SK-N-SH (cell line): ENCODE measurements at regions not wholly inside any gene's neighbourhood (a gene's known extent, or its start where the extent isn't known, plus 50 kb on each side); places are given as distances from the start of the nearest gene placed in this dataset.
"Not testable (repeated sequence)": the region's sequence is repeated elsewhere in the genome, so short reads cannot be mapped to it uniquely, and the experiment has no call there.

Experiments
- ELF1 ChIP-seq: IDR thresholded peaks from 2 replicates; pipeline ENCODE4 v1.4.0; 2012
- SIN3A ChIP-seq: IDR thresholded peaks from 2 replicates; pipeline ENCODE4 v1.6.1; 2012; ENCODE audit warnings: low read depth, mild to moderate bottlenecking, low read length, moderate library complexity, borderline replicate concordance
- TCF12 ChIP-seq: IDR thresholded peaks from 2 replicates; pipeline ENCODE4 v1.4.0; 2012
- TF ChIP-seq, protein P1 (sequence below): IDR thresholded peaks from 2 replicates; pipeline ENCODE4 v1.6.1; 2012; ENCODE audit warnings: mild to moderate bottlenecking, low read depth, low read length, moderate library complexity
- TF ChIP-seq, protein P2 (sequence below): fragments of 200-600 bp; sonication (generic); IDR thresholded peaks from 2 replicates; pipeline ENCODE4 v1.6.1; 2017; ENCODE audit warnings: antibody characterized with exemption, mild to moderate bottlenecking, moderate library complexity
- TF ChIP-seq, protein P3 (sequence below): IDR thresholded peaks from 2 replicates; pipeline ENCODE4; 2012

DNA sequence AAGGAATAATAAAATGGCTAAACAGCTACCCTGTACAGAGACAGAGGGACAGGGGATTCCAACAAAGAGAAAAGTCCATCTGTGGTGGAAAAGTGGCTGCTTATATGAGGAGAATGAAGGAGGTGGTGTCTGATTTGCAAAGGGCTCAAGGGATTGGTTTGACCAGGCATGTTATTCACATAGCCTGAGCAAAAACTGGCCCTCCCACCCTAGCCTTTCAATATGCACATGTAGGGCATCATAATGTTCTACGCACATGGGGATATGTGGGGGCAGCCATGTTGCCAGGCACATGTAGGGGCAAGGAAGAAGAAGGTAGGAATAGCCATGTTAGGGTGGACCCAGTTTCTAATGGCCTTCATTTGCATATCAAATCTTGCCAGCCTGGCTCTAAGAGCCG, 1527.1 kb downstream of the RPIA start:
- TF ChIP-seq, protein P1, sequence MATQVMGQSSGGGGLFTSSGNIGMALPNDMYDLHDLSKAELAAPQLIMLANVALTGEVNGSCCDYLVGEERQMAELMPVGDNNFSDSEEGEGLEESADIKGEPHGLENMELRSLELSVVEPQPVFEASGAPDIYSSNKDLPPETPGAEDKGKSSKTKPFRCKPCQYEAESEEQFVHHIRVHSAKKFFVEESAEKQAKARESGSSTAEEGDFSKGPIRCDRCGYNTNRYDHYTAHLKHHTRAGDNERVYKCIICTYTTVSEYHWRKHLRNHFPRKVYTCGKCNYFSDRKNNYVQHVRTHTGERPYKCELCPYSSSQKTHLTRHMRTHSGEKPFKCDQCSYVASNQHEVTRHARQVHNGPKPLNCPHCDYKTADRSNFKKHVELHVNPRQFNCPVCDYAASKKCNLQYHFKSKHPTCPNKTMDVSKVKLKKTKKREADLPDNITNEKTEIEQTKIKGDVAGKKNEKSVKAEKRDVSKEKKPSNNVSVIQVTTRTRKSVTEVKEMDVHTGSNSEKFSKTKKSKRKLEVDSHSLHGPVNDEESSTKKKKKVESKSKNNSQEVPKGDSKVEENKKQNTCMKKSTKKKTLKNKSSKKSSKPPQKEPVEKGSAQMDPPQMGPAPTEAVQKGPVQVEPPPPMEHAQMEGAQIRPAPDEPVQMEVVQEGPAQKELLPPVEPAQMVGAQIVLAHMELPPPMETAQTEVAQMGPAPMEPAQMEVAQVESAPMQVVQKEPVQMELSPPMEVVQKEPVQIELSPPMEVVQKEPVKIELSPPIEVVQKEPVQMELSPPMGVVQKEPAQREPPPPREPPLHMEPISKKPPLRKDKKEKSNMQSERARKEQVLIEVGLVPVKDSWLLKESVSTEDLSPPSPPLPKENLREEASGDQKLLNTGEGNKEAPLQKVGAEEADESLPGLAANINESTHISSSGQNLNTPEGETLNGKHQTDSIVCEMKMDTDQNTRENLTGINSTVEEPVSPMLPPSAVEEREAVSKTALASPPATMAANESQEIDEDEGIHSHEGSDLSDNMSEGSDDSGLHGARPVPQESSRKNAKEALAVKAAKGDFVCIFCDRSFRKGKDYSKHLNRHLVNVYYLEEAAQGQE = not testable (repeated sequence)
- TF ChIP-seq, protein P2, sequence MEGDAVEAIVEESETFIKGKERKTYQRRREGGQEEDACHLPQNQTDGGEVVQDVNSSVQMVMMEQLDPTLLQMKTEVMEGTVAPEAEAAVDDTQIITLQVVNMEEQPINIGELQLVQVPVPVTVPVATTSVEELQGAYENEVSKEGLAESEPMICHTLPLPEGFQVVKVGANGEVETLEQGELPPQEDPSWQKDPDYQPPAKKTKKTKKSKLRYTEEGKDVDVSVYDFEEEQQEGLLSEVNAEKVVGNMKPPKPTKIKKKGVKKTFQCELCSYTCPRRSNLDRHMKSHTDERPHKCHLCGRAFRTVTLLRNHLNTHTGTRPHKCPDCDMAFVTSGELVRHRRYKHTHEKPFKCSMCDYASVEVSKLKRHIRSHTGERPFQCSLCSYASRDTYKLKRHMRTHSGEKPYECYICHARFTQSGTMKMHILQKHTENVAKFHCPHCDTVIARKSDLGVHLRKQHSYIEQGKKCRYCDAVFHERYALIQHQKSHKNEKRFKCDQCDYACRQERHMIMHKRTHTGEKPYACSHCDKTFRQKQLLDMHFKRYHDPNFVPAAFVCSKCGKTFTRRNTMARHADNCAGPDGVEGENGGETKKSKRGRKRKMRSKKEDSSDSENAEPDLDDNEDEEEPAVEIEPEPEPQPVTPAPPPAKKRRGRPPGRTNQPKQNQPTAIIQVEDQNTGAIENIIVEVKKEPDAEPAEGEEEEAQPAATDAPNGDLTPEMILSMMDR = not testable (repeated sequence)
- not testable (repeated sequence) for TF ChIP-seq TCF12, SIN3A, ELF1
- TF ChIP-seq, protein P3, sequence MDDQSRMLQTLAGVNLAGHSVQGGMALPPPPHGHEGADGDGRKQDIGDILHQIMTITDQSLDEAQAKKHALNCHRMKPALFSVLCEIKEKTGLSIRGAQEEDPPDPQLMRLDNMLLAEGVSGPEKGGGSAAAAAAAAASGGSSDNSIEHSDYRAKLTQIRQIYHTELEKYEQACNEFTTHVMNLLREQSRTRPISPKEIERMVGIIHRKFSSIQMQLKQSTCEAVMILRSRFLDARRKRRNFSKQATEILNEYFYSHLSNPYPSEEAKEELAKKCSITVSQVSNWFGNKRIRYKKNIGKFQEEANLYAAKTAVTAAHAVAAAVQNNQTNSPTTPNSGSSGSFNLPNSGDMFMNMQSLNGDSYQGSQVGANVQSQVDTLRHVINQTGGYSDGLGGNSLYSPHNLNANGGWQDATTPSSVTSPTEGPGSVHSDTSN = not testable (repeated sequence)
